ENCODE measurements at regions not wholly inside any gene's neighbourhood (a gene's known extent, or its start where the extent isn't known, plus 50 kb on each side); places are given as distances from the start of the nearest gene placed in this dataset.

GRCh38 chr2:80942766-80943165 lies 638.2 kb upstream of the LRRTM1 start:
- TF ChIP-seq EZH2 (IDR thresholded peaks at IDR 0.05; ENCODE audit: insufficient read depth, poor library complexity, severe bottlenecking) (no peak), EZH2phosphoT487 (IDR thresholded peaks at IDR 0.05; ENCODE audit: insufficient read depth, low read depth) (no peak)

Measured in GM23248 (cell line).